ENCODE measurements at regions not wholly inside any gene's neighbourhood (a gene's known extent, or its start where the extent isn't known, plus 50 kb on each side); places are given as distances from the start of the nearest gene placed in this dataset.
A peak's percentile ranks its signal among the peaks of the same experiment; 100 is the strongest.

- TF ChIP-seq FUBP1 (CRISPR knock-in tag; IDR thresholded peaks at IDR 0.05; ENCODE audit: borderline replicate concordance) (no peak), BRCA1 (CRISPR knock-in tag; IDR thresholded peaks at IDR 0.05) (no peak), ZNF570 (CRISPR knock-in tag; IDR thresholded peaks at IDR 0.05; ENCODE audit: borderline replicate concordance) (no peak), GATAD2A (CRISPR knock-in tag; IDR thresholded peaks at IDR 0.05) (no peak), ZNF713 (CRISPR knock-in tag; IDR thresholded peaks at IDR 0.05) (no peak)
These were observed 120.0 kb downstream of the S1PR1 start (continued) for GRCh38 chr1:101356604-101357443.

GRCh38 chr1:101357444-101357986 lies 120.7 kb downstream of the S1PR1 start:
- no TSS peak for BruUV-seq (replicated peaks)
- in situ Hi-C loops (cut with HindIII; ENCODE audit: extremely low pct_ligation_motif_present, low pct_unique_long_range_greater_than_20kb) = loop anchor here (5.0 kb wide), 1 partner anchor 45 kb away; no protein-coding TSS in a partner anchor
- no peaks in the 10 kb centered on the region for H3K36me3 ChIP-seq (replicated peaks in 1 of 2; ENCODE audit: control insufficient read depth in 1 of 2, insufficient read depth in 2 of 2, low read length in 2 of 2)
- ChIA-PET CTCF (ENCODE audit: low intra/inter-chr PET ratio, low total read pairs) (interaction anchor here (0.6 to 2.5 kb wide), 4 partner anchors 35 to 436 kb away, joined by 3 to 18 read pairs (median 4); no protein-coding TSS in a partner anchor), POLR2A (interaction anchor here (1.0 kb wide), 1 partner anchor 48 kb away, joined by 4 read pairs; no protein-coding TSS in a partner anchor)
- H3K4me1 ChIP-seq (ENCODE audit: insufficient read depth, low read length) = no peaks in the 10 kb centered on the region
- no peak overlapping the region for H3K27ac ChIP-seq (ENCODE audit: extremely low read length, insufficient read depth, low read length)
- WGBS (ENCODE audit: low lambda C conversion rate) = 3% methylated on average over 4 of the region's 4 CpGs
- intact Hi-C loops (cut with micrococcal nuclease; ENCODE audit: unreplicated experiment) = loop anchor here (1.0 kb wide), 2 partner anchors 48 to 436 kb away; no protein-coding TSS in a partner anchor
- no peak overlapping the region for H2AFZ ChIP-seq (ENCODE audit: low read length)
- H3K27me3 ChIP-seq (ENCODE audit: control insufficient read depth in 1 of 2, insufficient read depth in 2 of 2, low read length in 2 of 2) = no peaks in the 10 kb centered on the region
- H3K4me2 ChIP-seq (ENCODE audit: low read depth, low read length) = no peak overlapping the region
- no peaks in the 10 kb centered on the region for H4K20me1 ChIP-seq (ENCODE audit: insufficient read depth, low read length)
- DNase-seq (ENCODE audit: low spot score) (peak; percentile 74), FAIRE-seq (peak; percentile 62), ATAC-seq (peak; percentile 99)
- no peak overlapping the region for H3K4me3 ChIP-seq (replicated peaks in 1 of 3; ENCODE audit: insufficient read depth in 1 of 3, low read depth in 2 of 3, low read length in 3 of 3)
- H3K9ac ChIP-seq (ENCODE audit: insufficient read depth, low read depth, low read length) = no peak overlapping the region
- no peaks in the 10 kb centered on the region for H3K79me2 ChIP-seq (ENCODE audit: insufficient read depth, low read length)
- H3K9me3 ChIP-seq (ENCODE audit: low read length) = no peaks in the 10 kb centered on the region
- TF ChIP-seq XRCC5 (optimal IDR thresholded peaks at IDR 0.05; ENCODE audit: low read length) (peak; percentile 40), STAG1 (CRISPR knock-in tag; IDR thresholded peaks at IDR 0.05) (peak; percentile 69), RAD21 (CRISPR knock-in tag; IDR thresholded peaks at IDR 0.05) (peak; percentile 46), TGIF2 (CRISPR knock-in tag; IDR thresholded peaks at IDR 0.05) (no peak), ZNF317 (CRISPR knock-in tag; IDR thresholded peaks at IDR 0.05) (no peak), SMC3 (IDR thresholded peaks at IDR 0.05; ENCODE audit: low read length) (peak; percentile 62), ZNF230 (CRISPR knock-in tag; IDR thresholded peaks at IDR 0.05) (no peak), SMARCC2 (IDR thresholded peaks at IDR 0.05) (no peak), ZFP91 (CRISPR knock-in tag; IDR thresholded peaks at IDR 0.05; ENCODE audit: borderline replicate concordance) (no peak), CEBPB (IDR thresholded peaks at IDR 0.05; ENCODE audit: borderline replicate concordance, low read depth, low read length) (no peak), CTCF (CRISPR knock-in tag; IDR thresholded peaks at IDR 0.05) (peak; percentile 82), PHF5A (CRISPR knock-in tag; IDR thresholded peaks at IDR 0.05; ENCODE audit: low read depth, unreplicated experiment) (no peak)

Data from HepG2 (cell line).